ENCODE measurements at regions not wholly inside any gene's neighbourhood (a gene's known extent, or its start where the extent isn't known, plus 50 kb on each side); places are given as distances from the start of the nearest gene placed in this dataset.

DNA sequence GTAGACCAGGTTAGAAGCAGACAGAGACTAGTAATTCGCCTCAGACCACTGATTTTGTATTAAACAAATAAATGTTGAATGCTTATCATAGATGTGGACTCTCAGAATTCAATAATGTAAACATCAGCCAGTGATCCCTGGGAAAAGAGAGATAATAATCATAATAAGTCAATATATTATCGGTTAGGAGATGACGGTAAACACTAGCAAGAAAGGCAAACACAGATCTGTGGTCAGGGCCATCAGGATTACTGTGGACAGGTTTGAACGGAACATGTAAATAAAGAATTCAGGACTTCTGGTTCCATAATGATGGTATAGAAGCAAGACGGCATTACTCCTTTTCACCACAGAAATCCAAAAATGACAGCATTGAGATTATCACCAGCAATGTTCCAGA is 861.6 kb downstream of the CBLN2 start:
- TF ChIP-seq, protein P1, sequence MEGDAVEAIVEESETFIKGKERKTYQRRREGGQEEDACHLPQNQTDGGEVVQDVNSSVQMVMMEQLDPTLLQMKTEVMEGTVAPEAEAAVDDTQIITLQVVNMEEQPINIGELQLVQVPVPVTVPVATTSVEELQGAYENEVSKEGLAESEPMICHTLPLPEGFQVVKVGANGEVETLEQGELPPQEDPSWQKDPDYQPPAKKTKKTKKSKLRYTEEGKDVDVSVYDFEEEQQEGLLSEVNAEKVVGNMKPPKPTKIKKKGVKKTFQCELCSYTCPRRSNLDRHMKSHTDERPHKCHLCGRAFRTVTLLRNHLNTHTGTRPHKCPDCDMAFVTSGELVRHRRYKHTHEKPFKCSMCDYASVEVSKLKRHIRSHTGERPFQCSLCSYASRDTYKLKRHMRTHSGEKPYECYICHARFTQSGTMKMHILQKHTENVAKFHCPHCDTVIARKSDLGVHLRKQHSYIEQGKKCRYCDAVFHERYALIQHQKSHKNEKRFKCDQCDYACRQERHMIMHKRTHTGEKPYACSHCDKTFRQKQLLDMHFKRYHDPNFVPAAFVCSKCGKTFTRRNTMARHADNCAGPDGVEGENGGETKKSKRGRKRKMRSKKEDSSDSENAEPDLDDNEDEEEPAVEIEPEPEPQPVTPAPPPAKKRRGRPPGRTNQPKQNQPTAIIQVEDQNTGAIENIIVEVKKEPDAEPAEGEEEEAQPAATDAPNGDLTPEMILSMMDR (IDR thresholded peaks at IDR 0.05), result no peak

DNA sequence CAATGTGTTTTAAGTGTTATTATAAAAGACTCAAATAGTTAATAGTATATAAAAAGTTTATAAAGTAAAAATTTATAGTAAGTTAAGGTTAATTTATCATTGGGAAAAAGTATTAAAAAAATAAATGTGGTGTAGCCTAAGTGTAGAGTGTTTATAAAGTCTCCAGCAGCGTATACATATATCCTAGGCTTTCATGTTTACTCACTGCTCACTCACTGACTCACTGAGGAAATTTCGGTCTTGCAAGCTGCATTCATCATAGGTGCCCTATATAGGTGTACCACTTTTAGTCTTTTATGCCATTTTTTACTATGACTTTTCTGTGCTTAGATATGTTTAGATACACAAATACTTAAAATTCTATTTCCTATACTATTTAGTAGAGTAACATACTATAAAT is 866.0 kb downstream of the CBLN2 start:
- TF ChIP-seq, protein P1 (IDR thresholded peaks at IDR 0.05), result no peak

DNA sequence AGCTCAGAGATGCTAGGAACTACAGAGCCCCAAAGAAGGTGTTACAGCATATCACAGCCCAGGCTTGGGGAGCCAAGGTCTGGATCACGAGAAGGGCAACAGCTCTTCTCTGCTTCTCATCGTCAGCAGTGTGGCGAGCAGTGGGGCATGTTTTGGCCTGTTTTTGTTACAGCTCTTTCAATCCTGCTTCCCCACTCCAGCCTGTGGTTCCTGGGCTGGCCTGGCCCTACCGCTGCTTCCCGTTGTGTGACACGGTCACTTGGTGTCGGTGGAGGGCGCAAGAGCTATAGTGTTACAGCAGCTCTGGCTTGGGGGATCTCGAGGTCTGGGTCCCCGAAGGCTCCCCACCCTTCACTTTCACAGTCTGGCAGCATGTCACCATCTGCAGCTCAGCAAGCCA is 870.2 kb downstream of the CBLN2 start:
- TF ChIP-seq, protein P1 (IDR thresholded peaks at IDR 0.05), result no peak

DNA sequence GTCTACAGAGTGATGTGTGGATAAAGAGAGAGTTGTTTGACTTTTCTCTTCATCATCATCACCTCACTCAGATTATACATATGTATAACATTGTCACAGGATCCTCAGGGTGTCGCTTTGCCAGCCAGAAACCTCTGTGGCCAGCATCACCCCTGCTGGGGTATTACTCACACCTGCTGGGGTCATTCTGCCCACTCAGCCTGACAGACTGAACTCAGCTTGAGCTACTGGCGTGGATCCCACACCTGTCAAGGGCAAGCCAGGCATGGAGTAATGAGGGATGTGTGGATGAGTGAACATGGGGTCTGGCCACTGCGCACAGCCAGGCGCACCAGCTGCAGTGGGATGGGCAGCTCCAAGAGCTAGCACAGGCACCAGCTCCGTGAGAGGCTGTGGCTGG is 870.6 kb downstream of the CBLN2 start:
- TF ChIP-seq, protein P1 (IDR thresholded peaks at IDR 0.05), result no peak

DNA sequence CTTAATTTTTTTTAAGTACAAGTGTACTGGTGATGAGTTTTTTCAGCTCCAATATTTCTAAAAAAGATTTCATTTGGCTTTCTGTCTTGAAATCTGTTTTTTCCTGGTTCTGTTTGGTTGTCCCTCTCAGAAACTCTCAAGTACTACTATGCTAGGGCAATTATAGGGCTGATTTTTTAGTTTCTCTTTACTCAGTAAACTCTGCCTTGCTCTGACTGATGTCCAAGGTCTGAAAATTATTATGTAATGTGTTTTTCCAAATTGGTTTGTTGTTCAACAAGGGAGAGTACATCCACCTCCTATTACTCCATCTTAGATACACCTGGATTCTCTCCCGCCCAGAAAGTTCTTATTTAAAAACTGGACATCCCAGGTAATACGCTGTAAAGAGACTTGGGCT is 877.7 kb downstream of the CBLN2 start:
- TF ChIP-seq, protein P1 (IDR thresholded peaks at IDR 0.05), result no peak

DNA sequence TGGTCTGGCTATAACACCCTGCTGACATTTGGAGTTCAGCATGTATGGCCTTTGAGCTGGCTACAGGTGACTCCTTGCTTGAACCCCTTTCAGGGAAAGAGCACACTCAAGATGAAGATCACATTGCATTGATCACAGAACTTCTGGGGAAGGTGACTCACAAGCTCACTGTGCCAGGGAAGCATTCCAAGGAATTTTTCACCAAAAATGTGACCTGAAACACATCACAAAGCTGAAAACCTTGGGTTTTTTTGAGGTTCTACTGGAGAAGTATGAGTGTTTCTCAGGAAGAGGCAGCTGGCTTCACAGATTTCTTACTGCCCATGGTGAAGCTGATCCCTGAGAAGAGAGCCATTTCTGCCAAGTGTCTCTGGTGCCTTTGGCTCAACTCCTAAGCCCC is 879.0 kb downstream of the CBLN2 start:
- TF ChIP-seq, protein P1 (IDR thresholded peaks at IDR 0.05), result no peak

DNA sequence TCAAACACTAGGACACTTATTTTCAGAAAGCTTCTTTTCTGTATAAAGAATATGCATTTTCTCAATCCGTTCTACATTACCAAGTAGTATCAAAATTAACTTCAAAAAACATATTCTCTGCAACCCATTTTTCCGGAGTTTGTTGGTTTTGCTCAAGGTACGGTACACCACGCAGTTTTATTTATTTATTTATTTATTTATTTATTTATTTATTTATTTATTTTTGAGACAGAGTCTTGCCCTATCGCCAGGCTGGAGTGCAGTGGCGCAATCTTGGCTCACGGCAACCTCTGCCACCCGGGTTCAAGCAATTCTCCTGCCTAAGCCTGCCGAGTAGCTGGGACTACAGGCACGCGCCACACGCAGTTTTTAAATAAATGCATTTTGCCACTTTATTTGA is 900.3 kb downstream of the CBLN2 start:
- TF ChIP-seq, protein P1 (IDR thresholded peaks at IDR 0.05), result no peak

DNA sequence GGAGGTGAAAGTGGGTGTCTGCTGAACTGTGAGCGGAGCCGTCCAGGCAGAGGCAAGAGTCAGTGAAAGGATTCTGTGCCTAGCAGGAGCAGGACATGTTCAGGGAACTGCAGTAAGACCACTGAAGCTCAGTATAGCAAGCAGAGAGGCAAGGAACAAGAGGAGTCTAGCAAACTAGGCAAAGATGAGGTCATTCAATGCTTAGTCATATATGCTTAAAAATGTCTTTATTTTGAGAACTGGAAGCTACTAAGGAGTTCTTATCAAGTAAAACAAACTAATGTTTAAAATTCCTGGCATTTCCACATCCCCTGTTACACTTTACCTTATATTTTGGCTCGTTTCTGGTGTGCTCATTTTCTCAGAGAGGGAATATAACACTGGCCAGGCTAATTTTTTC is 913.4 kb downstream of the CBLN2 start:
- TF ChIP-seq, protein P1 (IDR thresholded peaks at IDR 0.05), result no peak
